SK-N-SH treated with all-trans-retinoic acid at 6 μM for 48 hours (cell line): ENCODE measurements at regions not wholly inside any gene's neighbourhood (a gene's known extent, or its start where the extent isn't known, plus 50 kb on each side); places are given as distances from the start of the nearest gene placed in this dataset.

Source experiments
- CSDC2 ChIP-seq: fragments of 250-450 bp; sonication (Bioruptor Pico); IDR thresholded peaks from 2 replicates; pipeline ENCODE4 v1.5.0; 2020; ENCODE audit warnings: mild to moderate bottlenecking, moderate library complexity
- OSR1 ChIP-seq: fragments of 250-450 bp; sonication (Bioruptor Pico); IDR thresholded peaks from 2 replicates; pipeline ENCODE4 v1.8.0; 2022; ENCODE audit warnings: moderate library complexity, mild to moderate bottlenecking, inconsistent platforms
- TCF4 ChIP-seq: fragments of 250-450 bp; sonication (Bioruptor Pico); IDR thresholded peaks from 2 replicates; pipeline ENCODE4 v1.8.0; 2021; ENCODE audit warnings: mild to moderate bottlenecking, moderate library complexity, borderline replicate concordance
- ZC3H10 ChIP-seq: fragments of 250-450 bp; sonication (Bioruptor Pico); IDR thresholded peaks from 2 replicates; pipeline ENCODE4 v1.5.1; 2021; ENCODE audit warnings: mild to moderate bottlenecking, moderate library complexity
- TF ChIP-seq, protein P1 (sequence below): fragments of 250-450 bp; sonication (Bioruptor Pico); IDR thresholded peaks from 2 replicates; pipeline ENCODE4 v1.8.0; 2020; ENCODE audit warnings: mild to moderate bottlenecking, moderate library complexity, borderline replicate concordance

DNA sequence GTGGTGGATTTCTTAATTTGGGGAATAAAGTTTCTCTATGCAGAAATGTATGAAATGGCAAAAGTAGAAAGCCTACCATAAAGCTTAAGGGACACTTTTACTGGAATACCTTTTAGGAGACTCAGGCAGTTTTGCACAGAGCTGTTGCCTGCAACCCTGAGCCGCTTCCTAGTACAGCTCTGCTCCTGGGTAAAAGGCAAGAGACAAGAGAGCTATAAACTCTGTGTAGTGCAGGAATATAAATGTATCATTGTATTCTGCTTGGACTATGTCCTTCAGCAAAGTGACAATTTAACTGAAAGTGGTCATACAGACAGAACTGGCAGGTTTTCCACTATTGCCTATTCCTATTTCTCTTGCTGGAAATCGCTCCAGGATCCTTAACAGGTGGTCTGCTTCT, 65.3 kb upstream of the MYOCD start:
- TF ChIP-seq ZC3H10 (CRISPR knock-in tag) (no peak), TCF4 (CRISPR knock-in tag) (no peak), OSR1 (no peak), CSDC2 (CRISPR knock-in tag) (no peak)
- TF ChIP-seq, protein P1, sequence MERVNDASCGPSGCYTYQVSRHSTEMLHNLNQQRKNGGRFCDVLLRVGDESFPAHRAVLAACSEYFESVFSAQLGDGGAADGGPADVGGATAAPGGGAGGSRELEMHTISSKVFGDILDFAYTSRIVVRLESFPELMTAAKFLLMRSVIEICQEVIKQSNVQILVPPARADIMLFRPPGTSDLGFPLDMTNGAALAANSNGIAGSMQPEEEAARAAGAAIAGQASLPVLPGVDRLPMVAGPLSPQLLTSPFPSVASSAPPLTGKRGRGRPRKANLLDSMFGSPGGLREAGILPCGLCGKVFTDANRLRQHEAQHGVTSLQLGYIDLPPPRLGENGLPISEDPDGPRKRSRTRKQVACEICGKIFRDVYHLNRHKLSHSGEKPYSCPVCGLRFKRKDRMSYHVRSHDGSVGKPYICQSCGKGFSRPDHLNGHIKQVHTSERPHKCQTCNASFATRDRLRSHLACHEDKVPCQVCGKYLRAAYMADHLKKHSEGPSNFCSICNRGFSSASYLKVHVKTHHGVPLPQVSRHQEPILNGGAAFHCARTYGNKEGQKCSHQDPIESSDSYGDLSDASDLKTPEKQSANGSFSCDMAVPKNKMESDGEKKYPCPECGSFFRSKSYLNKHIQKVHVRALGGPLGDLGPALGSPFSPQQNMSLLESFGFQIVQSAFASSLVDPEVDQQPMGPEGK (CRISPR knock-in tag): no peak
